ENCODE measurements at regions not wholly inside any gene's neighbourhood (a gene's known extent, or its start where the extent isn't known, plus 50 kb on each side); places are given as distances from the start of the nearest gene placed in this dataset.

DNA sequence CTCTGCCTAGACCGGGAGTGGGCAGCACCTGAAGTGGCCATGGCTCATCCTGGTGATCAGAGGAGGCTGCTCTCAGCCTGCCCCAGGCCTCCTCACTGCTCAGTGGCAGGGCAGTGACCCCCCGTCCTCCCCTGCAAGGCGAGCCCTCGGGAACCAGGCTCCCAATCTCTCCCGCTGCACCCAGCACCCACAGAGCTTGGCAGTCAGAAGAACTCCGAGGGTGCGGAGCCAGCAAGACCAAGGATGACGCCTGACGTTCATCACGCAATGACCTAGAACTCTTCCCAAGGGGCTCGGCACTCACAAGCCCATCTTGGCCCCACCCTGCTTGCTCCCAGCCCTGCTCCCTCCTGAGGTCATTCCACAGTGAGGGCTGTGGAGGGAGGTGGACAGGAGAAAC, 189.8 kb upstream of the SALL3 start:
- no peak for TF ChIP-seq POLR2A (IDR thresholded peaks at IDR 0.05)
- TF ChIP-seq, protein P1, sequence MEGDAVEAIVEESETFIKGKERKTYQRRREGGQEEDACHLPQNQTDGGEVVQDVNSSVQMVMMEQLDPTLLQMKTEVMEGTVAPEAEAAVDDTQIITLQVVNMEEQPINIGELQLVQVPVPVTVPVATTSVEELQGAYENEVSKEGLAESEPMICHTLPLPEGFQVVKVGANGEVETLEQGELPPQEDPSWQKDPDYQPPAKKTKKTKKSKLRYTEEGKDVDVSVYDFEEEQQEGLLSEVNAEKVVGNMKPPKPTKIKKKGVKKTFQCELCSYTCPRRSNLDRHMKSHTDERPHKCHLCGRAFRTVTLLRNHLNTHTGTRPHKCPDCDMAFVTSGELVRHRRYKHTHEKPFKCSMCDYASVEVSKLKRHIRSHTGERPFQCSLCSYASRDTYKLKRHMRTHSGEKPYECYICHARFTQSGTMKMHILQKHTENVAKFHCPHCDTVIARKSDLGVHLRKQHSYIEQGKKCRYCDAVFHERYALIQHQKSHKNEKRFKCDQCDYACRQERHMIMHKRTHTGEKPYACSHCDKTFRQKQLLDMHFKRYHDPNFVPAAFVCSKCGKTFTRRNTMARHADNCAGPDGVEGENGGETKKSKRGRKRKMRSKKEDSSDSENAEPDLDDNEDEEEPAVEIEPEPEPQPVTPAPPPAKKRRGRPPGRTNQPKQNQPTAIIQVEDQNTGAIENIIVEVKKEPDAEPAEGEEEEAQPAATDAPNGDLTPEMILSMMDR (IDR thresholded peaks at IDR 0.05): no peak
- WGBS, 2 donors: 58 to 69% methylated on average over 10 to 11 of the region's 11 CpGs
- intact Hi-C loops (cut with DNase I; ENCODE audit: low total_unique reads): no loop called here
- no peak for DNase-seq (ENCODE audit: low spot score in 2 of 2)
- H3K4me3 ChIP-seq (ENCODE audit: low read depth, poor library complexity, severe bottlenecking): no peak overlapping the region

DNA sequence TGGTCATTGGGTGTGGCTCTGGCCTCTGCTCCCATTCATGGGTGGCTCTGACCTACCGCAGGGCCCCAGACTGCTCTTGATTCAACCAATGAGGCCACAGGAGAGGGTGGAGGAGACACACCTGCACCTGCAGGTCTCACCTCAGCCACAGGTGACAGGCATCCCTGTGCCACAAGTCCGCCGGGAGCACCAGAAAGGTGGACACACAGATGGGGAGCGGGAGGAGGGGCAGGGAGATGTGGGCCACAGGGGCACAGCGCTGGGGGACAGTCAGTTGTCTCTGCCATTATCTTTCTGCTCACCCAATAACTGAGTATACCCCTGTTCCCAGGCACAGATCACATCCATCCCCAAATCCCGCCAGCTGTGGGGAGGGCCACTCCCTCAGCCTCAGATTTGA, 189.1 kb upstream of the SALL3 start:
- TF ChIP-seq, protein P1 (IDR thresholded peaks at IDR 0.05): no peak
- TF ChIP-seq POLR2A (IDR thresholded peaks at IDR 0.05): no peak
- no peak for DNase-seq (ENCODE audit: low spot score in 2 of 2)
- 88 to 93% methylated on average over 6 of the region's 6 CpGs for WGBS, 2 donors
- no peak overlapping the region for H3K4me3 ChIP-seq (ENCODE audit: low read depth, poor library complexity, severe bottlenecking)
- intact Hi-C loops (cut with DNase I; ENCODE audit: low total_unique reads): no loop called here

DNA sequence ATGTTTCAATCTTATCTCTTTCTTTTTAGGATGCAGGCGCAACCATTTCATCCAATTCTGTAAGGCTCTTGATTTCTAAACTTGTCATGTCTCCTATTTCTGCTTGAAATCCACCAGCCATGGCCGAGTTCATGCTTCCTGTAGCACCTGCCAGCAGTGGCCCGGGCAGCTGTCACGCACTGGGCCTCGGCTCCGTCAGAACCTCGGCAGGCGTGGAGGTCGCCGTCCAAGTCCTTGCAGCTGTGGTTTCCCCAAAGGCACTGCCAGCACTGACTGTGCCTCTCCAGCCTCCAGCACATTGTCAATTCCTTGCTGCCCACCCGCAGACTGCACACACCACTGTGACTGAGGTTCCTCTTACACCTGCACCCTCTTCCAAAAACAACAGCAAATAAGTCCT, 188.7 kb upstream of the SALL3 start:
- intact Hi-C loops (cut with DNase I; ENCODE audit: low total_unique reads): no loop called here

DNA sequence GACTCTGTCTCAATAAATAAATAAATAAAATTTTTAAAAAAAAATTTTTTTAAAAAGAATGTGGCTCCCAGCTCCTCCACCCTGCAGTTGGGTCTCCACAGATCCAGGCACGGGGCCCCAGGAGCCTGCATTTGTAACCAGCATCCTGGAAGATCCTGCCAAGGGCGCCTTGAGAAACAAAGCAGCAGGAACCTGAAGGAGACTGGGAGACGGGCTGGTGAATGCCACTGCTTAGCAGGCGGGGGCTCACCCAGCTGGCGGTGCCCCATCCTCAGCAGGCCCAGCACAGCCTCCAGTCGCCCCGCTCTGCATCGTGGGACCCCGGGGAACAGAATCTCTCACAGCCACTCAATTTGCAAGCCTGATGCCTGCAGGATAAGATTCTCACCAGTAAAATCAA, 187.5 kb upstream of the SALL3 start:
- 84 to 86% methylated on average over 5 to 9 of the region's 9 CpGs for WGBS, 2 donors
- no peak for DNase-seq (ENCODE audit: low spot score in 2 of 2)
- no peak for TF ChIP-seq POLR2A (IDR thresholded peaks at IDR 0.05)
- intact Hi-C loops (cut with DNase I; ENCODE audit: low total_unique reads): no loop called here
- no peak overlapping the region for H3K4me3 ChIP-seq (ENCODE audit: low read depth, poor library complexity, severe bottlenecking)

More for the DNA sequence above, 188.7 kb upstream of the SALL3 start:
- TF ChIP-seq, protein P1 (IDR thresholded peaks at IDR 0.05): no peak
- no peak for TF ChIP-seq POLR2A (IDR thresholded peaks at IDR 0.05)
- no peak overlapping the region for H3K4me3 ChIP-seq (ENCODE audit: low read depth, poor library complexity, severe bottlenecking)
- DNase-seq (ENCODE audit: low spot score in 2 of 2): no peak
- WGBS, 2 donors: 86 to 91% methylated on average over 11 of the region's 11 CpGs

DNA sequence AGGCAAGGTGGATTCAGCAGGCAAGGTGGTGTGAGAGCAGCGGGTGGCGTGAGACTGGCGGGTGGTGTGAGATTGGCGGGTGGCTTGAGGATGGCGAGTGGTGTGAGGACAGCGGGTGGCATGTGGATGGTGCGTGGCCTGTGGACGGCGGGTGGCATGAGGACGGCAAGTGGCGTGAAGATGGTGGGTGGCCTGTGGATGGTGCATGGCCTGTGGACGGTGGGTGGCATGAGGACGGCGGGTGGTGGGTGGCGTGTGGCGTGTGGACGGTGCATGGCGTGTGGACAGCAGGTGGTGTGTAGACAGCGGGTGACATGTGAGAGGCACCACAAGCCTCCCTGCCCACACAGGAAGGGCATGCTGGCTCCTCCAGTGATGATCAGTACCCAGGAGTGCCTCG, 186.9 kb upstream of the SALL3 start:
- DNase-seq (ENCODE audit: low spot score in 2 of 2): no peak
- WGBS, 2 donors: 92 to 95% methylated on average over 20 of the region's 20 CpGs
- no peak overlapping the region for H3K4me3 ChIP-seq (ENCODE audit: low read depth, poor library complexity, severe bottlenecking)
- TF ChIP-seq, protein P1 (IDR thresholded peaks at IDR 0.05): no peak
- no peak for TF ChIP-seq POLR2A (IDR thresholded peaks at IDR 0.05)
- intact Hi-C loops (cut with DNase I; ENCODE audit: low total_unique reads): no loop called here

DNA sequence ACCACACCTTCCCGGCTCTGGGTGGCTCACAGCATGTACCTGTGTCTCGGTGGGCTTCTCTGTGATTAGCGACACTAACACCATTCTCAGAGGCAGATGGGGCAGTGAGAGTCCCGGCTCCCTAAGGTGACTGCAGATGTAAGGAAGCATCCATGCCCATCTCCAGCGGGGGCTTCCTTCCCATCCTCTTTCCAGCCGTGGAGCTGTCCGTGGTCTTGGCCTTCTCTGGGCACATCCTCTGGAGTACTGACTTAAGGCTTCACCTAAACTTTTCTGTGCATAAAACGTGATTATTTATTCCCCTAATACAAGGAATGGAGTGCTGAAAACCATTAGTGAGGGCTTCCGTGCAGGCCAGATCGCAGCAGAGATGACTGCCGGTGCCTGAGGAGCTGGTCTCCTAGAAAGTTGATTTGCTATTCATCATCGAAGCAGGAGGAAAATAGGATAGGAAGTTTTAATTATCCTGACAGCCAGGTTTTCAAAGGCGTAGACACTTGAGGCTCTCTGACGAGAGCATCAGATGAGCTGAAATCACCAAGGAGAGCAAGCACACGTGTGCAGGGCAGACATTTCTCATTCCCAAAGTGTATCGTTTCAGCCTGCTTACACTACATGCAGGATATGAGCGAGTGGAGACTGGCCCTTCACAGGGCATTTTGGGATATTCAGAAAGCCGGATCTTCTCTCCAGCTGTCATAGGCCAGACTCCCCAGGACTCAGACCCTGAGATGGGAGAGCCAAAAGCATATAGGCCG, 186.1 kb upstream of the SALL3 start:
- WGBS, 2 donors: 58 to 67% methylated on average over 19 of the region's 19 CpGs
- H3K4me3 ChIP-seq (ENCODE audit: low read depth, poor library complexity, severe bottlenecking): no peak overlapping the region
- TF ChIP-seq POLR2A (IDR thresholded peaks at IDR 0.05): no peak
- TF ChIP-seq, protein P1 (IDR thresholded peaks at IDR 0.05): no peak
- no peak for DNase-seq (ENCODE audit: low spot score in 2 of 2)
- intact Hi-C loops (cut with DNase I; ENCODE audit: low total_unique reads): no loop called here
